ENCODE measurements at regions not wholly inside any gene's neighbourhood (a gene's known extent, or its start where the extent isn't known, plus 50 kb on each side); places are given as distances from the start of the nearest gene placed in this dataset.

DNA sequence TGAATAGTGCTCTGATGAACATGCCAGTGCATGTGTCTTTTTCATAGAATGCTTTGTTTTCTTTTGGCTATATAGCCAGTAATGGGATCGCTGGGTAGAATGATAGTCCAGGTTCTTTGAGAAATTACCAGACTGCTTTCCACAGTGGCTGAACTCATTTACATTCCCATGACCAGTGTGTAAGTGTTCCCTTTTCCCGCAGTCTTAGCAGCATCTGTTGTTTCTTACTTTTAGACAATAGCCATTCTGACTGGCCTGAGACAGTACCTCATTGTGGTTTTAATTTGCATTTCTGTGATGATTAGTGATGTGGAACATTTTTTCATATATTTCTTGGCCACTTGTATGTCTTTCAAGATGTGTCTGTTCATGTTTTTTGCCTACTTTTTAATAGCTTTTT lies 784.5 kb downstream of the USP25 start:
- DNase-seq = no peak

DNA sequence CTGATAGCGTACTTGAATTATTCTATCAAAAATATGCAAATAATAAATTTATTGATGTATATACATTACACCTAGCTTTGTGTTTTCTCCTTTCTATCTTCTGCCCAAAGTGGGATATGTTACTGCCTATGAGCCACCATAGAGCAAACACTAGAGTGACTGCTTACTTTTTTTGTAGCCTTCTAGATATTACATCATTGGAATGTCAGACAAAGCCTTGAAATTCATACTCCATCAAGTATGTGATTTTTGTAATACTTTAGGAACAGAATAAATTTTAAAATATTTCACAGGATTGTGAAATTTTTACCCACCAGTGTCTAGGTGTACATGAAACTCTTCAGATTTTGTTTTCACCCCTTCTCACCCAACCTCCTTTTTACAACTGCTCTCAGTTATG lies 787.6 kb downstream of the USP25 start:
- DNase-seq = no peak

DNA sequence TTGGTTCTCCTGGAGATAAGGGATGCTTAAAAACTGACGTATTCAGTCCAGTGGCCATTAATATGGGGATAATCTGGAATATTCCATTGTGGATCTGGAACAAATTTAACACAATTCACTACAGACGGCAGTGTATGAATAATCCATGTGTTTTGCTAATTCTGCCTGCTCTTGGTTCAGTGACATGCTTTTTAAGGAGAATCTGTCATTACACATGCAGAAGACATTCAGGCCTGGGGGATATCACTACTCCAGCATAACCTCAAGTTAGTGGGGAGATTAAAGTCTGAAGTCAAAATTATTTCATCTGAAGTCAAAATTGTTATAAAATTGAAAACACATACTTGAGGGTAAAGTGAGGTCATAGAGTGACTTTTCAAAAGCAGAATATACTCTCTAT lies 789.3 kb downstream of the USP25 start:
- no peak for DNase-seq

DNA sequence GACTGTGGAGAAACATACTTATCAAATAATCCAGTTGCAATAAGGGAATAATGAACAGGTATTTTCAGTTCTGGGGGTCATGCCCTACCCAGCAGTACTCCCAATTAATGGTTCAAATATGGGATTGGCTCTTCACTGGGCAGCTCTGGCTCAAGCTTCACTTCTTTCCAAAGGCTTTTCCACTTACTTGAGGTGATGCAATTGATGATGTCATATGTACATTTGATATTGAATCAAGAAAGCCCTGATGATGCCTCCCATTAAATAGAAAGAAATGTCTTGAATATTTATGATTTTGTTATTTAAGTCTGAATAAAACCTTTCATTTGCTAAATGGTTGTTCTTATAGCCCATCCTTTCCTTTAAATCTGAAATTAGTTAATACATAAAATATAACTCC lies 789.9 kb downstream of the USP25 start:
- DNase-seq = no peak

DNA sequence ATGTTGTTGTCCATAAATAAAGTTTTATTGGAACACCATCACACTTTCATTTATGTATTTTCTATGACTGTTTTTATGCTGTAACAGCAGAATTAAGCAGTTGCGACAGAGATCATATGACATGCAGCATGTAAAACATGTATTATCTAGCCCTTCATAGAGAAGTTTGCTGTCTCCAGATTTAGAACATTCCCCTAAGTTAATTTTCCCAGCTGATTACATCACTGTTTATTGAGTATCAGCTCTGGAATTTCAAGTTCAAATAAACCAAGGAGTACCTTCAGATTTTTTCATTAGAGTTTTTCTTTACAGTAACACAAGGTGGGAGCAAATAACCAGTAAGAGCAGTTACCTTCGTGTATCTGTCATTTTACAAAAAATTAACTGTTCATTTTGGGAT lies 792.8 kb downstream of the USP25 start:
- DNase-seq = no peak

DNA sequence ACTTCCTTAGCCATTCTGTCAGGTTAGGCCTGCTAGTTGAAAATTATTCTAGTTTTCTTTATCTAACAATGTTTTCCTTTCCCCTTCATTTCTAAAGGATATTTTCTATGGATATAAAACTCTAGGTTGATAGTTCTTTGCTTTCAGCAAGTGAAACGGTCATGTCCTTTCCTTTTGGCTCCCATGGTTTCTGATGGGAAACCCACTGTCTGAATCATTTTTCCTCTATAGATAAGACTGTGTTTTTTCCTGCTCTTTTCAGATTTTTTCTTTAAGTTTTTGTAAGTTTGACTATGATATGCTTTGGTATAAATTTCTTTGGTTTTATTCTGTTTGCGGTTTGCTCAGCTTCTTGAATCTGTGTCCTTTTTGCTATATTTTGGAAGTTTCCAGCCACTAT lies 800.9 kb downstream of the USP25 start:
- DNase-seq = no peak

DNA sequence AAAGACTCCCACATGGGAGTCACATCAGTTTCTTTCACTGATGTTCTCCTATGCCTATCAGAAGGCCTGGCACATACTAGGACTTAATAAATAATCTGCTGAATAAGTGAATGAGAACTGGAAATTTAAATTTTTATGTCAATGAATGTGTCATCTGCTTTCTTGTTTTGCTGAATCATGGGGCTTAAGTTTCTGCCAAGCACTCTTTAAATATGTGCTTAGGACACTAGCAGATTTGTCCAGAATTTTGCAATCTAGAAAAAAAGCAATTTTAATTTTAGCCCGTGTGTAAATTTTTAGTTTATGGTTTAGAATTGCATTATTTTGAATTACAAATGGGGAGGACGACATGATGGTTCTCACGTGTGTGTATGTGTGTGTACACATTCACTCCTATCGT lies 803.1 kb downstream of the USP25 start:
- DNase-seq = no peak

DNA sequence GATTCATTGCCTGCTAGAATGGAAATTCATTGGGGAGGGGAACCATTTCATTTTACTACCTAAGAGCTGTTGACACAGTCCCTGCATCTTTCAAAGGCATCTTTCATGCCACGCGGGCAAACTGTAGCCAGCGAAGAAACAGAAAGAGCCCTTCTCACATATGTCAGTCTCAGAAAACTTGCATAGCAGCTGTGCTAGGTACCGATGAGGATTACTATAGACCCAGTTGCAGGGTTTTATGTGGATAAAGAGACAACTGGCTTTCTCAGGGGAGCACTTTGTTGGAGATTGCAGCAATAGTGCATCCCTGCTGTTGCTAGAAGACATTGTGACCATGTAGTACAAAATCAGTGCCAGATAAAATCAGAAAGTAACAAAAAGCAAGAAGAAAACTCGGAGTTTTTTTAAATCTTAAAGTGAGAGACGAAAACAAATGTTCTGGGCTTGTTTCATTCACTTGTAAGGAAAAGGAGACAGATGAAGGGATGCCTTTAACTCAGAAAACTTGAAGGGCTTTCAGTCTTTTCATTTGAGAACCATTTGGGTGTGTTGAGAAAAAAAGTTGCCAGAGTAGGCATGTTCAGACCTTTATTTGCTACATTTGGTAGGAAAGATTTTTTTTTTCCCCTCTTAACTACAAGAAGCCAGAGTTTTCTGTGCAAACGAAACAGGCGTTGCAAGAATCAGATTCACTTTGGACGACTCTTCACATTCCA lies 804.1 kb downstream of the USP25 start:
- no peak for DNase-seq

DNA sequence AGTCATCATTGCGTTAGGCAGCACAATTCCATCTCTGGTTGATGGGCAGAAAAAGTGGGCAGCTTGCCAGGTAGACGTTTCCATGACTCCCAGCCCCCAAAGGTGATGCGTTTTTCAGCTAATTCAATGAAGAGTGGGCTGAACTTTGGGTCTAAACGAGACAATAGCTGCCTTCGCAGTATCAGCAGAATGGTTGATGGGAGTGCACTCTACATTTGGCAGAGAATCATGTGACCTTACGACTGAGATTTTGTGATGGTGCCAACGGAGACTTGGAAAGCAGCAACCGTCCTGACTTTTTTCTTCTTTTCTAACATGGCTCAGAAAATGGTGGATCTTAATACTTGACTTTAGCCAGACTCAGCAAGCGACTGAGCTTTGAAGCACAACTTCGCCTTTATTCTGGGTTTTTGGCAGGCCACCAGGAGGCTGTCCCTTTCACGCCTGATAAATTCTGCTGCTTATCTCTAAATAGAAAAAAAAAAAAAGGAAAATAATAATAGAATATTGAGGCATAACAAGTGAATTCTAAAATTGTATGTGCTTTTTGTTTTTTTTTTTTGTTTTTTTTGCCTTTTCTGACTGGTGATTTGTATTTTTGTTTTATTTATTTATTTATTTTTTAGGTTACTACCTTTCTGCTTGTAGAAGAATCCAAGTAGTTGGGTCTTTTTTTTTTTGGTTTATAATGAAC lies 804.8 kb downstream of the USP25 start:
- DNase-seq = peak; percentile 81

DNA sequence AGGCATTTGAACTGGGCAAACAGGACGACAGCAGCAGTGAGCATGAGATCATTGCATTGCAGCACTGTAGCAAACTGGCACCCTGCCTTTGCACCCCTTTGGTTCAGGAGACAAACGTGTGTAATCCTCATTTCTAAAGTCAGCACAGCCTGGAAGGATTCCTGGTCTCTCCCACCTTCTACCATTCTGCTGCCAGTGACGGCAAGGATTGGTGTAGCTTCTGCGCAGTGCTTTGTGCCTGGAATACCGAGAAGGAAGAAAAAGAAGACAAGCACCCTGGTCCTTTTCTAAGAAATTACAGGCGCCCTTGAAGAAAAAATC lies 805.3 kb downstream of the USP25 start:
- DNase-seq = peak; percentile 35

DNA sequence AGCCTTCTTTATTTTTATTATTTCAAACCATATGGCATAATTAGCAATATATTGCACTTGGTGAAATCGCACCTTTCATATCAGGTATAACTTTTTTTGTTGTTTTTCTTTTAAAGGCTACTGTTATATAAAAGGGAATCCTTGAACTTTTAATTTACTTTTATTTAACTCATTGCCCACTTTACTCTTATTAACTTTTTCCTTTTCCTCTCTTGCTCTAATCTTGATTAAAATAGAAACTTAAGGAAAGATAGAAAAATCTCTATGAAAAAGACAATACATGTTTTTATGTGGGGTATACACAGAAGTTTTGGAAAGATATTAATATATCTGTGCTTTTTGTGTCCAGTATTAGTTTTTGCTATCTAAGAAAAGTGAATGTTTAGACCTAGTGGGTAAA lies 805.8 kb downstream of the USP25 start:
- no peak for DNase-seq

DNA sequence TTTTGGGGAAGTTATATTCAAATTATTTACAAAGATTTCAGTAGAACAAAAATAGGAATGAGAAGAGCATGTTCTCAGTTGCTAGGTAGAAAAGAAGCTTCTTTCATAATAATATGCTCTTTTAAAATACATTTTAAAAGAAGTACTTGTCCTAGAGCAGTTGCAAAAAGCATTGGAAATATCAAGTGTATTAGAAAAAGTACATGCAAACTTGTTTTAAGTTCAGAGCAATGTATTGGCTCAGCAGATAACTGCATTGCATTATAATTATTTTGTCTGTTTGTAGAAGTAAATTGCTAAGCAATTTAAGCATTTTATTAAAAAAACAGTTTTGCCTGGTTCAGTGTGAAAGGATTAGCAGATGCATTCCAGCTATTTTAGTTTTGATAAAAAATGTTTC lies 806.4 kb downstream of the USP25 start:
- DNase-seq = no peak

DNA sequence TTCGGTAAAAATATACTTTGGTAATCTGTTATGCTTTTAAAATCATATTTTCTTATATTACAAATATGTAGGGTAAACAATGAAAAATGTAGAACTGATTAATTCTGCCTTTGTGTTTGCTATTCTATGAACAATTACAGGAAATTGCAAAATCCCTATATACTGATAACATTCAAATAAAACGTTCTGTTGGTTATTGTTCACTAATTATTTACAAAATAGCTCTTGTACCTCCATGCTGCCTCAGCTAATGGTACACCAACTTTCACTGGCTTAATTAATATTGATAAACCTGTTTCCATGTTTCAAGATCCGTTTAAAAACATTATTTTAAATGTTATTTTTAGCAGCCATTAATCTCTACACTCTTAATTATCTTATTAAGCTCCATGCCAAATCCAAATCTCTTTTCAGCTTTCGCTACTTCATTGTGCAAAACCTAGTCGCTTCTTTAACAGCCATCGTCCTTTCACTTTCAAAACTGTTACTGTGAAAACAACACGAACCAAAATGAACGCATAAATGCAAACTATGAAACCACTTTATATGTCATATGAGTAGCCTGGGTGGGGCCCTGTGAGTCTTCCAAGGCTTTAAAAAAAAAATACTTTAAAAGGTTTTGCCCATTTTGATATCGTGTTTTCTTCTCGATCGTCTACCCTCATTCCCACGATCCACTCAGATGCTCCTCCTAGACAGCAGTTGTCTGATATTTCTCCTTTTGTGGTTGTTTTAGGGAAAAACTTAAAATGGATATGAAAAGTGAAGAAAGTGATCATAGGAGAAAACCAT lies 807.1 kb downstream of the USP25 start:
- DNase-seq = peak; percentile 25

DNA sequence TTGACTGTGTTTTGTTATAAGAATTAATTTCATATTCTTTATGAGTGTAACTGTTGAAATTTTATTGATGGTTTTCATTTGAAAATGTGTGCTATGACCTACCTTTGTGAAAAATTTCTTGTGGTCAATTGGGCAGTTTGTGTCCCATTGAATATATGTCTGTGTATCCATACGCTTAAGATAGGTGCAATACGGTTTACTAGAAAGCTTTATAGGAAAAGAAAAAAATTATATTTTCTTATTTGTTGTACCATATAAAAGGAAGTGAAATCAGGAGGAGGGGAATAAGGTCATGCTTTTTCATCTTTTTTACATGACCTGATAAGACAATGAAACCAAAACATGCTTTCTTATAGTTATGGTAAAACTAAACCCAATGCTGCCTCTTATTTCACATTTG lies 807.7 kb downstream of the USP25 start:
- no peak for DNase-seq

DNA sequence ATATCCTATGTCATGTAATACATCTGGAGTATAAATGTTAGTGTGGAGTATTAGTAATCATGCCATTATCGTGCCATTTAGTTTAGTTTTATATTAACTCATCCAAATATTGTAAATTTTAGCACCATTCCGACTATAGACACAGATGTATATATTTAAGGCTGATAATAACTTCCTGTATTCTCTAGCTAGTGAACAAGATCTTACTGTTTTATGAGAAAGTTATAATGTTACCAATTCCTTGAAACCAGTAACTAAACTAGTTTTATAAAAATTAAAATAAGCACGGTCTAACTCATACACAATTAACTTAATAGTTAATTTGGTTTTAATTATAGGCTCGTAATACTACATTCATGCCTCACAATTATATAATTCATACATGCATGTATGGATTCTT lies 808.6 kb downstream of the USP25 start:
- no peak for DNase-seq

DNA sequence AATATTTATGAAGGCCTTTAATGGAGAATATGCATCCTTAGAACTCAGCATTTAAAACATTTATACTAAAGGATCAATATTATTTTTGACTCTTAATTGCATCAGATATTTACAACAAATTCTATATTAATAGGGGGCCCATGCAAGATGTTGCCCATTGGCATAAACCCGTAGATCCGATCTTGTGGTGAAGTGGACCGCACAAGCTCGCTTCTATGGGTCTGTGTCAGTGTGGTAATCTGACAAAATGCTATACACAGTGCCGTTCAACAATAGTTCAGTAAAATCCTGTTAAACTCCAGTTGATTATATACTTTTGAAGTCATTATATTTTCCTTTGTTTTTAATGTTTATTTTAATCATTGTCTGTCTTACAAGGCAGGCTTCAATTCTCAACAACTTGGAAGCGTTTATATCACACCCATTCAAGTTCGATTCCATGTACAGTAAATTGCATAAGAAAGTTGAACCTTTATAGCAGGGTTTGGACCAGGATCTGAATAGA lies 809.2 kb downstream of the USP25 start:
- DNase-seq = no peak

DNA sequence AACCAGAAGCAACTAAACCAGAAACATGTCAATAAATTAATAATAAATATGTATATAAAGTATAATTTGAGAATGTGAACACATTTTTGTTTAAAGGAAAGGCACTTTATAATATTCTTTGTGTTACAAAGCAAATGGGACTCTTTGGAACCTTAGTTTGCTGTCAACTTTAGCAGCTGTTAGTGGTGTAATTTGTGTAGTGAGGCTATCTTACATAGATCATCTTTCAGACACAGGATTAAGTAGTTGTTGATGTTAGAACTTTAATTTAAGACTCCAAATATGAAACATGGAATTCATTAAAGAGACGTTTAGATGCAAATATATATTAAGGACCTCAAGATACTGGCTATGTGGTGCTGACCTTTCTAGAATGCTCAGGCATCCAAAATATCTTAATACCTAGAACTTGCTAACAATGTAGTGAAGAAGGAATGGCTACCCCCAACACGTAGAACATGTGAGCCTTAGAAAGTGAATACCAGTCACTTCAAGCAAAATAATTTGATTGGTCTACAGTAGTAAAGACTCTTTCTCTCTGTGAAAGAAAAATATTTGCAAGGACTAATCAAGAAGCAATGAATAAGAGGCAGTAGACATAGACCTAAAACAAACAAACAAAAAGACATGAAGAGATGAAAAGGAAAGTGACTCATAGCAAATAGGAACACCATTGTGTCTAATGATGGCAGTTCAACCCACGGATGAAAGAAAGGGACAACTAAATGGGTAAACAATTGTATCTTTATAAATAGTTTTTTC lies 811.4 kb downstream of the USP25 start:
- DNase-seq = no peak

DNA sequence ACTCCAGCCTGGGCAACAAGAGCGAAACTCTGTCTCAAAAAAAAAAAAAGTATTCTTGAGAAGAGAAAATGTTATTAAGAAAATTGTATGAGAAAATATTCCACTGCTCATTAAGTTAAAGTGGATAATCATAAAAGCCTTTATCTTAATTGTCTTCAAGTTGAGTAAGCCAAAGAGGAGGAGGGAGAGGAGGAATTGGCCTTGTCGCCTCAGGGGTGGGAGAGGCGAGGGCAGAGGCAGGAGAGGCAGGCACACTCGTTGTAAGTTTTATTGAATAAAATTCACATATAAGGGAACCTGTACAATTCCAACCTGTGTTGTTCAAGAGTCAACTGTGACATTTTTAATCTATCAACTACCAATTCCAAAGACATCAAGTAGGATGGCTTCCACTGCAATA lies 820.3 kb downstream of the USP25 start:
- DNase-seq = no peak

DNA sequence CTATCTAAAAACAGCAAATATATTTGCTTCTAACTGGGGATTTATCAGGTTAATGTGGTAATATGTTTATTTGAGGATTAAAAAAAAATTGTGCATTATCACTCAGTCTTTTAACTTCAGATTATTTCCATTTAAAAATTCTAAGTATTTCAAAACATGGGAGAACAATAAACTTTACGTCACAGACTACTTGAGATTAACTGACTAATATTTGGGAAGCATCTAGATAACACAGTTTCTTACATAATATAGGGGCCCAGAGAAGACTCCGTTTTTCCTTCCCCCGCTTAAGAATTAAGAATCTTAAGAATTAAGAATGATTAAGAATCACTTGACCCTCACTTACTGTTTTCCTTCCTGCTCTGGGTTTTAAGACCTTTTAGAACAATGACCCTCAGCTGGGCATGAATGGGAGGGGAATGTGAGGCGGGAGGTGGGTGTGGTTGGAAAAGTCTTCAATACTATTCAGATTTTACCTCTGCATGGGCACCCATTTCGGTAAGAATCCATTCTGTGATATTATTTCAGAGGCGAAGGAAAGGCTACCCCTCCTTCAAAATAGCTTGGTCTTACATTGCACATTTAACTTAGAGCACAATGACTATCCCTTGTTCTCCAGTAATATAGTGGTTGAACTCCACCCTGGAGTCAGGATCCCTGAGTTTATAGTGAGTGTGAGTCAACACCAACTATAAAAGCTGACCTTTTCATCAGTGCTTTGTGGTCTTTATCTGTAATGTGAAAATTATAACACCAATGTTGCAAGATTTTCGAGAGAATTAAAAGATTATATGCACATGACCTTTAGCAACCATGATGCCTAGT lies 821.3 kb downstream of the USP25 start:
- DNase-seq = no peak

DNA sequence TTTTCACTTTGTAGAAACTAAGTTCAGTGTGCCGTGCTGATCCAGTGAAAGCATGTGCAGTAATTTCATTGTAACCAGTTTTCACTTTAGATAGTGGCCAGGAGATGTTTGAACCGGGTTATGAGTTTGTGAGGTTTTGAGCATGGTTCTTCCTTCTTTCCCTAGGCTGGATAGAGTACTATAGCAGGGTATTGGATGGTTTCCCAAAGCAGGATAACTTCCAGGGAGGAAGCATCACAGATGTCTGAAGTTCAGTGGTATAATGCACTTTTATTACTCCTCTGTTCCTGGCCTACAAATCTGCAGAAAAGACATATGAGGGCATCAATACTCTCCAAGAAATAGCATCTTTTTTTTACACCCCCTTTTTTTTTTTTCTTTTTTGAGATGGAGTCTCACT lies 823.1 kb downstream of the USP25 start:
- DNase-seq = no peak

DNA sequence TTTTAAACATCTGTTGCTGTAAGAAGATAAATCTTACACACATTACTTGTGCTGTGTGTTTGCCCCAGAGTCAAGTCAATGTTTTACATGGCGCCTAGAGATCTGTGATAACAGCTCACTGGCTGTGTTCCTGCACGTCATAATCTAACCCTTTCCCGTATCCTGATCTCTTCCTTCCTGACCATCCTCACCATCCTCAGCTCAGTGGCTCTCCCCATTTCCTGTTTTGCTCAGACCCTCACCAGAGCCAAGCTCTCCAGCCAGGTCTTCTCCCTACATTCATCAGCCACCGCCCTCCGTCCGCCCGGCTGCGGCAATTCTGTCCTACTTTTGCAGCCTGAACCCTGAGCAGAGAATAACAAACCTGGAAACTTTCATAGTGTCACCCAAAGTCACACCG lies 824.7 kb downstream of the USP25 start:
- DNase-seq = no peak

DNA sequence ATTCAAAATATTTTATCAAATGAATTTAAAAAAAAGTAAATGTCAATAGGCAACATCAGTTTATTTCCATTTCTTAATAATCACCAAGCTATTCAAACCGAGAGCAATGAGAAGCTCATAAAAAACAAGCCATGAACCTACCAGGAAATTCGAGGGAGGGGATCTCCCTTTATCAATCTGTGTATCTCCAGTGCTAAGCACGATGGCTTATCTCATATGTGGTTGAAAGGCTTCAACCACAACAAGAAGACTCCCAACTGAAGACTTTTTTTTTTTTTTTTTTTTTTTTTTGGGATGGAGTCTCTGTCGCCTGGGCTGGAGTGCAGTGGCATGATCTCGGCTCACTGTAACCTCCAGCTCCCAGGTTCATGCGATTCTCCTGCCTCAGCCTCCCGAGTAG lies 833.3 kb downstream of the USP25 start:
- no peak for DNase-seq
